ENCODE measurements at regions not wholly inside any gene's neighbourhood (a gene's known extent, or its start where the extent isn't known, plus 50 kb on each side); places are given as distances from the start of the nearest gene placed in this dataset.

DNA sequence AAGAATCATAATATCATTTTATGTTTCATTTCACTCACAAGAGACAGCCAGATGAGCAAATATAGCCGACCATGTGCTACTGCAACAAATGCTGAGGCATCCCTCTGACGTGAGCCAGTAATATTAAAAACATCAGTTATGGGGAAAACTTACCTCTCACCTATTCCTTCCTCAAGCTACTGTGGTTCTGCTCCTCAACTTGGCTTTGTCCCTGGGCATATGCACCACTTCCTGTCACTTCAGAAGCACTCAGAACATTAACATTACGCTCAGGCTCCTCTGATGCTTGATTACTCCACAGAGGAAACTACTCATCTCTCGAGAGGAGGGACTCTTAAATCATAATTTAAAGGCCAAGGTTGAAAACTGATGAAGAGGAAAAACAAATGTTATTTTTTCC lies 457.0 kb upstream of the ALCAM start:
- DNase-seq (ENCODE audit: low read depth, low spot score), result no peak
- CTCF ChIA-PET, result interaction anchor here (0.5 kb wide), 1 partner anchor 750 kb away, joined by 4 read pairs; no protein-coding TSS in a partner anchor
- H3K4me3 ChIP-seq, result no peak overlapping the region
- no peak overlapping the region for H3K4me2 ChIP-seq (ENCODE audit: control insufficient read depth, insufficient read depth)
- FAIRE-seq, result no peak
- in situ Hi-C loops (cut with MboI) (no loop called here), intact Hi-C loops (cut with micrococcal nuclease; ENCODE audit: unreplicated experiment) (no loop called here)
- H3K9me3 ChIP-seq (replicated peaks; ENCODE audit: control insufficient read depth, insufficient read depth, low read length), result no peaks in the 10 kb centered on the region
- no peak overlapping the region for H3K27ac ChIP-seq (ENCODE audit: control insufficient read depth, insufficient read depth)
- no peak overlapping the region for H3K9ac ChIP-seq (ENCODE audit: control insufficient read depth, insufficient read depth, low read length)
- H3K27me3 ChIP-seq (replicated peaks in 1 of 2; ENCODE audit: control insufficient read depth in 2 of 2, insufficient read depth in 2 of 2, low read length in 1 of 2), result no peaks in the 10 kb centered on the region
- TF ChIP-seq FOS (IDR thresholded peaks at IDR 0.05; ENCODE audit: borderline replicate concordance, extremely low read depth, insufficient read length) (no peak), MEF2A (IDR thresholded peaks at IDR 0.05; ENCODE audit: insufficient read depth, low read depth, low read length) (no peak), MTA2 (IDR thresholded peaks at IDR 0.05; ENCODE audit: low read depth) (no peak), GABPA (IDR thresholded peaks at IDR 0.05; ENCODE audit: low read depth) (no peak), SIN3A (IDR thresholded peaks at IDR 0.05; ENCODE audit: low read depth, low read length) (no peak), JUNB (IDR thresholded peaks at IDR 0.05) (no peak), MTA3 (IDR thresholded peaks at IDR 0.05; ENCODE audit: borderline replicate concordance, low read length) (no peak), BACH1 (IDR thresholded peaks at IDR 0.05; ENCODE audit: borderline replicate concordance) (no peak), STAT3 (IDR thresholded peaks at IDR 0.05; ENCODE audit: low read depth, low read length) (no peak), IKZF2 (IDR thresholded peaks at IDR 0.05) (no peak)
- TF ChIP-seq, protein P1, sequence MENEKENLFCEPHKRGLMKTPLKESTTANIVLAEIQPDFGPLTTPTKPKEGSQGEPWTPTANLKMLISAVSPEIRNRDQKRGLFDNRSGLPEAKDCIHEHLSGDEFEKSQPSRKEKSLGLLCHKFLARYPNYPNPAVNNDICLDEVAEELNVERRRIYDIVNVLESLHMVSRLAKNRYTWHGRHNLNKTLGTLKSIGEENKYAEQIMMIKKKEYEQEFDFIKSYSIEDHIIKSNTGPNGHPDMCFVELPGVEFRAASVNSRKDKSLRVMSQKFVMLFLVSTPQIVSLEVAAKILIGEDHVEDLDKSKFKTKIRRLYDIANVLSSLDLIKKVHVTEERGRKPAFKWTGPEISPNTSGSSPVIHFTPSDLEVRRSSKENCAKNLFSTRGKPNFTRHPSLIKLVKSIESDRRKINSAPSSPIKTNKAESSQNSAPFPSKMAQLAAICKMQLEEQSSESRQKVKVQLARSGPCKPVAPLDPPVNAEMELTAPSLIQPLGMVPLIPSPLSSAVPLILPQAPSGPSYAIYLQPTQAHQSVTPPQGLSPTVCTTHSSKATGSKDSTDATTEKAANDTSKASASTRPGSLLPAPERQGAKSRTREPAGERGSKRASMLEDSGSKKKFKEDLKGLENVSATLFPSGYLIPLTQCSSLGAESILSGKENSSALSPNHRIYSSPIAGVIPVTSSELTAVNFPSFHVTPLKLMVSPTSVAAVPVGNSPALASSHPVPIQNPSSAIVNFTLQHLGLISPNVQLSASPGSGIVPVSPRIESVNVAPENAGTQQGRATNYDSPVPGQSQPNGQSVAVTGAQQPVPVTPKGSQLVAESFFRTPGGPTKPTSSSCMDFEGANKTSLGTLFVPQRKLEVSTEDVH (IDR thresholded peaks at IDR 0.05; ENCODE audit: low read depth, partially characterized antibody), result no peak
- TF ChIP-seq, protein P2, sequence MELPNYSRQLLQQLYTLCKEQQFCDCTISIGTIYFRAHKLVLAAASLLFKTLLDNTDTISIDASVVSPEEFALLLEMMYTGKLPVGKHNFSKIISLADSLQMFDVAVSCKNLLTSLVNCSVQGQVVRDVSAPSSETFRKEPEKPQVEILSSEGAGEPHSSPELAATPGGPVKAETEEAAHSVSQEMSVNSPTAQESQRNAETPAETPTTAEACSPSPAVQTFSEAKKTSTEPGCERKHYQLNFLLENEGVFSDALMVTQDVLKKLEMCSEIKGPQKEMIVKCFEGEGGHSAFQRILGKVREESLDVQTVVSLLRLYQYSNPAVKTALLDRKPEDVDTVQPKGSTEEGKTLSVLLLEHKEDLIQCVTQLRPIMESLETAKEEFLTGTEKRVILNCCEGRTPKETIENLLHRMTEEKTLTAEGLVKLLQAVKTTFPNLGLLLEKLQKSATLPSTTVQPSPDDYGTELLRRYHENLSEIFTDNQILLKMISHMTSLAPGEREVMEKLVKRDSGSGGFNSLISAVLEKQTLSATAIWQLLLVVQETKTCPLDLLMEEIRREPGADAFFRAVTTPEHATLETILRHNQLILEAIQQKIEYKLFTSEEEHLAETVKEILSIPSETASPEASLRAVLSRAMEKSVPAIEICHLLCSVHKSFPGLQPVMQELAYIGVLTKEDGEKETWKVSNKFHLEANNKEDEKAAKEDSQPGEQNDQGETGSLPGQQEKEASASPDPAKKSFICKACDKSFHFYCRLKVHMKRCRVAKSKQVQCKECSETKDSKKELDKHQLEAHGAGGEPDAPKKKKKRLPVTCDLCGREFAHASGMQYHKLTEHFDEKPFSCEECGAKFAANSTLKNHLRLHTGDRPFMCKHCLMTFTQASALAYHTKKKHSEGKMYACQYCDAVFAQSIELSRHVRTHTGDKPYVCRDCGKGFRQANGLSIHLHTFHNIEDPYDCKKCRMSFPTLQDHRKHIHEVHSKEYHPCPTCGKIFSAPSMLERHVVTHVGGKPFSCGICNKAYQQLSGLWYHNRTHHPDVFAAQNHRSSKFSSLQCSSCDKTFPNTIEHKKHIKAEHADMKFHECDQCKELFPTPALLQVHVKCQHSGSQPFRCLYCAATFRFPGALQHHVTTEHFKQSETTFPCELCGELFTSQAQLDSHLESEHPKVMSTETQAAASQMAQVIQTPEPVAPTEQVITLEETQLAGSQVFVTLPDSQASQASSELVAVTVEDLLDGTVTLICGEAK (IDR thresholded peaks at IDR 0.05; ENCODE audit: borderline replicate concordance), result no peak
- WGBS (ENCODE audit: insufficient coverage, insufficient replicate concordance, low lambda C conversion rate, missing lambda C conversion rate), result 24% methylated on average over 4 of the region's 4 CpGs
- no peaks in the 10 kb centered on the region for H3K4me1 ChIP-seq (ENCODE audit: control insufficient read depth, insufficient read depth, low read length)
- no TSS peak for BruUV-seq (replicated peaks)
- no peaks in the 10 kb centered on the region for H3K79me2 ChIP-seq (ENCODE audit: control insufficient read depth, insufficient read depth, low read length)
- no peak for ATAC-seq
- POLR2A ChIA-PET, result no interaction called here
- H3K36me3 ChIP-seq (ENCODE audit: control insufficient read depth in 2 of 2, insufficient read depth in 2 of 2, low read length in 1 of 2), result no peaks in the 10 kb centered on the region
- H2AFZ ChIP-seq (ENCODE audit: control insufficient read depth, low read depth, low read length), result no peak overlapping the region
- RAD21 ChIA-PET (ENCODE audit: unreplicated experiment), result no interaction called here
- SMC1A ChIA-PET (ENCODE audit: uncharacterized antibody, unreplicated experiment), result no interaction called here
- H4K20me1 ChIP-seq (ENCODE audit: control insufficient read depth, insufficient read depth), result no peaks in the 10 kb centered on the region
